Forelimb muscle (tissue), 1 donor: ENCODE measurements at regions not wholly inside any gene's neighbourhood (a gene's known extent, or its start where the extent isn't known, plus 50 kb on each side); places are given as distances from the start of the nearest gene placed in this dataset.

ENCODE experiments used
- DNase-seq: peaks from one replicate; pipeline ENCODE4 v3.0.0-alpha.2; 2013; ENCODE audit warnings: low read depth

- no peak for DNase-seq
These were observed 357.0 kb downstream of the TSN start for GRCh38 chr2:122112216-122113005.

DNA sequence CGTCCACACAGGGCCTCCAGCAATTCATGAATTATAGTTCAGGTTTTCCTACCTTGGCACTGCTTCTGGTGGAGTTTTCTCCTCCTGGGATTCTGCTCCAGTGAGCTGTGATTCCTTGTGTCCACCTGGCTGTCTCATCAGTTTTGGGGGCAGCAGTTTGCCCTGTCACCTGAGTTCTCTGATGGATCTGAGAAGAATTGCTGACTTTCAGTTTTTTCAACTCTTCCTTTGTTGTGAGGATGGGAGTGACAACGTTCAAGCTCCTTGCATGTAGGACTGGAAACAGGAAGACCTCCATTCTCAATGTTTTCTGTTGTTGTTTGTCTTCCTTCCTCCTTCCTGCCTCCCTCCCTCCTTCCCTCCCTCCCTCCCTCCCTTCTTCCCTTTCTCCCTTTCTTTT, 359.0 kb downstream of the TSN start:
- no peak for DNase-seq

DNA sequence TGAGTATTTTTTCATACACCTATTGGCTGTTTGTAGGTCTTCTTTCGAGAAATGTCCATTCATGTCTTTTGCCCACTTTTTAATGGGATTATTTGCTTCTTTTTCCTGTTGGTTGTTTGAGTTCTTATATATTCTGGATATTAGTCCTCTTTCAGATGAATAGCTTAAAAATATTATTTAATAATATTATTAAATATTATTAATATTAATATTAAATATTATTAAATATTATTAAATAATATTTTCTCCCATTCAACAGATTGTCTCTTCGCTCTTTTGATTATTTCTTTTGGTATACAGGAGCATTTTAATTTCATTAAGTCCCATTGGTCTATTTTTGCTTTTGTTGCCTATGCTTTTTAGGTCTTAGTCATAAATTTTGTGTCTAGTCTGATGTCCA, 361.9 kb downstream of the TSN start:
- no peak for DNase-seq

DNA sequence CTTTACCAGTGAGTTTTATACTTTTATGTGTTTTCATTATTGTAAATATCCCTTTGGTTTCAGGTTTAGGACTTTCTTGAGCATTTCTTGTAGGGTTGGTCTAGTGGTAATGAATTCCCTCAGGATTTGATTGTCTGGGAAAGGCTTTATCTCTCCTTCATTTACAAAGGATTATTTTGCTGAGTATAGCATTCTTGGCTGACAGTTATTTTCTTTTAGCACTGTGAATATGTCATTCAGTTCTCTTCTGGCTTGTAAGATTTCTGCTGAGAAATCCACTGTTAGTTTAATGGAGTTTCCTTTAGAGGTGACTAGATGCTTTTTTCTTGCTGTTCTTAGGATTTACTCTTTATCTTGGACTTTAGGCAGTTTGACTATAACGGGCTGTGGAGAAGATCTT, 373.9 kb downstream of the TSN start:
- no peak for DNase-seq

DNA sequence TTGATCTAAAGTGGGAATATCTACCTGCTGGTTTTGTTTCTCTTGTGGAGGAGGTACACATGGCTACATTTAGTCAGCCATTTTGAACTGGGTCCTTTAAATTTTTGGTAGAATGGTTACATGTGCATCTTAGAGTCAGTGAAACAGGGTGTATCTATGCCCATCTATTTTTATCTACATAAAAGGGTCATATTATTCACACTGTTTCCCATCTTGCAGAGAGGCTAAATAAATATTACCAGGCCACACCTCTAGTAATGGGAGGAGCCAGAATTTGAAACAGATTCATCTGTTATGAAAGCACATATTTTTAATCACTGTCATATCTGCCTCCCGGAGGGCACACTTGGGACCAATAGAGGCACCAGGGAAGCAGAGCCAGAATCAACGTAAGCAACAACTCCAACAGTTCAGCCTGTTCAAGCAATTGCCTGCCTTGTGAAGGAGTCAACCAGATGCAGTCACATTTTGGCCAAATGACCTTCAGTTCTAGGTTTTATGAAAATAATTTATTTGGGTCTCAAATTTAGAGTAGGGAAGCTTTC, 376.8 kb downstream of the TSN start:
- DNase-seq, result no peak

DNA sequence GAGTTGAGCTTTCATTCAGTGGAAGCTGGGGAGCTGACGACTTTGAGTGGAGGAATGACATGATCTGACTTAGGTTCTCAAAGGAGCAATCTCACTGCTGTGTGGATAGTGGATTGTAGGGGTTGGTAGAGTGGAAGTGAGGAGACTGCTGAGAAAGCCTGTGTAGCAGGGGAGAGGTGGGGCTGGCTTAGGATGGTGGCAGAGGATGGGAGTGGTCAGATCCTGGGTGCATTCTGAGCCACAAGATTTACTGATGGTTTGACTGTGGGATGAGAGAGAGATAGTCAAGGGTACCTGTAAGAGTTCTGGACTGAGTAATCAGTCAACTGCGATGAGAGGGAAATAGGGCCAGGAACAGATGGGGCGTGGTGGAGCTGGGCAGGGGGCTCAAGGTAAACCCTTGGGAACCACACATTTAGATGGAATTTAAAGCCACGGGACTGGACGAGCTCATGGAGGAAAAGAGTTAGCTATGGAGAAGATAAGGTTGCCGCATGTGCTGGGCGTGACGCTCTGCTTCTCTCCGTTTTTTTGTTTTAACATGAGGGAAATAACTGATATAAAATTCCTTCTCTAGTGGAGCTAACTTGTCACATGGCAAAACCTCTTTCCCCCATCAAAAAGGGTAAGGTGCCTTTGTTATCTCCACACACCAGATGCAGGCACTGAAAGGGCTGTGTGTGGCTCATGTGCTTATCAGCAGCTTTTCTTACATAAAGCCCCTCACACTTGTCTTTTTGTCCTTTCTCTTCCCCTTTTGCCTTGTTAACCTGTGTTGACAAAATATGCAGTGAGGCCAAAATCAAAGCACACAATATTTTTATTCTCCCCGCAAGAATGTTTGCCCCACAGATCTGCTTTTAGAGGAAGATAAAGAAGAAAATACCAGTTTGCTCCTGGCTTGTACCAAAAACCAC, 379.8 kb downstream of the TSN start:
- no peak for DNase-seq

GRCh38 chr2:122136056-122136455, 380.6 kb downstream of the TSN start:
- DNase-seq, result no peak

DNA sequence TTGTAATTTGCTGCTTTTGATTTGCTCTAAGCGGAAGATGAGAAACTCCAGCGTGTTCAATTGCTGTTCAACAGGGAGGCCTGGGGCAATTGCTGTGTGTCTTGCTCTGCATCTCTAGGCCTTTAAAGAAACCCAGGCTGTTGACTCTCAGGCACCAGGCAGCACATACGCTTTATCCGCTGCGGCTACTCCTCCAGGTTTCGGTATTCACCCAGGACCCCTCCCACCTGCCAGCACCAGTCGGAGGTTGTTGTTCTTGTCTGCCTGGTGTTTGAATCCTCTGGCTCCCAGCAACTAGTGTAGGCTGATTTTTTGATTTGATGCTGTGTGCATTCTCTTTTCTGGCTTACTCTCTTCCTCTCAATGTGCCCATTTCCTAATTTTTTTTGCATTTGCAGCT, 383.1 kb downstream of the TSN start:
- DNase-seq, result no peak

DNA sequence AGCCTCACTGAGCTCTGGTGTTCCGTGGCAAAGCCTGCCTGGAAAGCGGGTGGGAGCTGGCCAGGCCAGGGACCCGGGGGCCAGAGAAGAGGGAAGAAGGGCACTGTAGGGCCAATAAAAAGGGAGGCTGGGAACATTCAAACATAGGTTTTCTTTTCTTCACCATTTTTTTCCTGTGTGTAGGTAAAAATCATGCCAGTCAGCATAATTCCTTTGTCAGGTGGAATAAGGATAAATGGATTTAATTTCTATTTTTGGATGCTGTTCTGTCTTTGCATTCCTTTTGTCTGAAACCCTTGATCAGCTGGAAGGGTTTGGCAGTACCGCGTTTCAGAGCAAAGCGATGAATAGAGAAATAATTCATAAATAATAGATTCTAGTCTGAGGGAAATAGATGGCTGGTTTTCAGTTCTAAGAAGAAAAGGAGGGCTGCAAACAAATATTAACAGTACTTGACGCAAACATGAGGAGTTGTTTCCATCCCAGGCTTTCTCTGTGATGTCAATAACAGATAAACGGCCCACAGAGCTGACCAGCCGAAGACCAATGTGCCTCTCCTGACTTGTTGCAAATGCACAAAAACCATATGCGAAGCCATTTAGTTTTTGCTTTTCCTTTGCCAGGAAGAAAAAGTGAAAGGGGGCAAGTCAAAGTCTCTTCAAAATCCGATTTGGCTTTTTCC, 384.4 kb downstream of the TSN start:
- peak; percentile 34 for DNase-seq

GRCh38 chr2:122144884-122145283, 389.4 kb downstream of the TSN start:
- DNase-seq, result no peak

DNA sequence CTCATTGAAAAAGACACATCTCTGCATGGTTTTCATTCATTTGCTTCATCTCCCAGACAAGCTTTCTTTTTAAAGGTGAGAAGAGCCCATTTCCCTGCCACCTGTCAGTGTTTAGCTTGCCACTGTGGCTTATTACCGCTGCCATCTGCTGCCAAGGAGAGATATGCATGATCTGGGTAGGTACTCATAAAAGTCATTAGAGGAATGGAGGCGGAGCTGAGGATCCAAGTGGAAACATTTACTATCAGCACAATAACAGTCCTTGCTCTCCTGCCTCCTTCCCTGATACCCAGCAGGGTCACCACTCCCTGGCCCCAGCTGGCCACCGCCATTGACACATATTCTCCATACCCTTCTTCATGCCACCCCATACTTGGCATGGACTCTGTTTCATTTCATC, 390.4 kb downstream of the TSN start:
- no peak for DNase-seq

GRCh38 chr2:122148128-122148767, 392.8 kb downstream of the TSN start:
- no peak for DNase-seq

- no peak for DNase-seq
These were observed 395.3 kb downstream of the TSN start for GRCh38 chr2:122150524-122151280.

- no peak for DNase-seq
These were observed 397.1 kb downstream of the TSN start for GRCh38 chr2:122152571-122152970.

- peak; percentile 28 for DNase-seq
These were observed 400.9 kb downstream of the TSN start for GRCh38 chr2:122156176-122156890.

- no peak for DNase-seq
These were observed 401.7 kb downstream of the TSN start for GRCh38 chr2:122157158-122157557.

DNA sequence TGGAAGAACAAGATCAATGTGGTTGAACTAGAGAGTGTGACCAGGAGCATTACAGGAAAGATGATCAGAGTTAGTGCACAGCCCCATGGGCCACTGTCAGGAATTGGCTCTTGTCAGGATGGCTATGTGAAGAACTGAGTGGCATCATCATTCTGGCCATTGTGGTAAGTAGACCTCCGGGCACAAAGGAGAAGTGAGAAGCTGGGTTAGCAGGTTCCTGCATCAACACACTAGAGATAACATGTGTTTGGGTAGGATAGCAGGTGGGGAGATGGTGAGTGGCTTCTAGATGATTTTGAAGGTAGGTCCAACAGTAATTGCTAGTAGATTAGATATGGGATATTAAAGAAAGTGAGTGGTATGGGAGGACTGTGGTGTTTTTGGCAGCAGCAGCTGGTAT, 408.2 kb downstream of the TSN start:
- DNase-seq, result no peak

DNA sequence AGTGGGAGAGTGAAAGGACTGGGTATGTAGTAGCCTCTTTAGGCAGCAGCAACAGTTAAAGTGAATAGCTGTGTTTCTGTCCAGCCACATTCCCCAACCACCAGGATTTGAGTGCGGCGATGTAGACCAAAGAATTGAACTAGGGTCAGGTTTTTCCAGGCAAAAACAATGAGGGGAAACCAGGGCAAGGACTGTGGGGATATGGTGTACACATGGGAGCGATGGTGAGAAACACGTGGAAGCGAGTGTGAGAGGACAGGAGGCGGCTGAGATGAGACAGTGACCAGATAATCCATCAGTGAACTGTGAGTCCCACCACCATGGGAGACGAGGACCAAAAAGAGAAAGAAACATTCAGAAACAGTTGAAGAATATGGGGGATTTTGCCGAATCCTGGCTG, 409.5 kb downstream of the TSN start:
- DNase-seq, result no peak

- DNase-seq, result no peak
These were observed 411.4 kb downstream of the TSN start for GRCh38 chr2:122166820-122167219.

- no peak for DNase-seq
These were observed 412.1 kb downstream of the TSN start for GRCh38 chr2:122167515-122167914.
